Stomach (tissue), 4 donors: ENCODE measurements at regions not wholly inside any gene's neighbourhood (a gene's known extent, or its start where the extent isn't known, plus 50 kb on each side); places are given as distances from the start of the nearest gene placed in this dataset.

Experiments used
- CTCF ChIP-seq, 7 experiments: fragments of 450-650 bp in 4 of 7; fragments of 200-600 bp in 3 of 7; sonication (generic) in 3 of 7; IDR thresholded peaks; one replicate each; pipeline ENCODE4 v1.5.1; 2016 to 2019; ENCODE audit warnings: antibody characterized with exemption in 7 of 7, control low read depth in 2 of 7, mild to moderate bottlenecking in 1 of 7
- EP300 ChIP-seq: sonication (generic); formaldehyde crosslinking; IDR thresholded peaks from one replicate; pipeline ENCODE4 v1.6.1; 2017; ENCODE audit warnings: antibody characterized with exemption
- POLR2A ChIP-seq, 4 donors: fragments of 450-650 bp; IDR thresholded peaks; one replicate each; pipeline ENCODE4 v1.6.1; 2016; ENCODE audit warnings: antibody characterized with exemption in 4 of 4, control low read depth in 2 of 4, mild to moderate bottlenecking in 1 of 4, moderate library complexity in 1 of 4
- POLR2AphosphoS5 ChIP-seq, 3 donors: sonication (generic); formaldehyde crosslinking; IDR thresholded peaks; one replicate each; pipeline ENCODE4 v1.6.1; 2016; ENCODE audit warnings: antibody characterized with exemption in 3 of 3

GRCh38 chr1:115400426-115400825, 62.4 kb upstream of the NGF start:
- TF ChIP-seq CTCF (IDR thresholded peaks at IDR 0.05) = no peak
- TF ChIP-seq POLR2AphosphoS5 (IDR thresholded peaks at IDR 0.05) = no peak
- no peak for TF ChIP-seq POLR2A (IDR thresholded peaks at IDR 0.05)
- no peak for TF ChIP-seq EP300
